GM18511 (cell line): ENCODE measurements at regions not wholly inside any gene's neighbourhood (a gene's known extent, or its start where the extent isn't known, plus 50 kb on each side); places are given as distances from the start of the nearest gene placed in this dataset.

Experiments
- ATAC-seq: cut with Tn5 transposase; IDR thresholded peaks from one replicate; pipeline ENCODE4 v1.9.1; 2021; ENCODE audit warnings: mild to moderate bottlenecking, moderate library complexity; ENCODE audit not compliant: unreplicated experiment

GRCh38 chr9:81741103-81741502 lies 51.8 kb upstream of the TLE1 start:
- ATAC-seq = no peak

GRCh38 chr9:81748091-81748490 lies 58.7 kb upstream of the TLE1 start:
- ATAC-seq = no peak

- ATAC-seq = no peak
Measured at GRCh38 chr9:81753436-81753835, 64.1 kb upstream of the TLE1 start.

GRCh38 chr9:81754245-81754644 lies 64.9 kb upstream of the TLE1 start:
- ATAC-seq = no peak

- no peak for ATAC-seq
Measured at GRCh38 chr9:81755721-81756120, 66.4 kb upstream of the TLE1 start.

GRCh38 chr9:81756561-81756960 lies 67.2 kb upstream of the TLE1 start:
- no peak for ATAC-seq

GRCh38 chr9:81758123-81758797 lies 68.9 kb upstream of the TLE1 start:
- no peak for ATAC-seq

DNA sequence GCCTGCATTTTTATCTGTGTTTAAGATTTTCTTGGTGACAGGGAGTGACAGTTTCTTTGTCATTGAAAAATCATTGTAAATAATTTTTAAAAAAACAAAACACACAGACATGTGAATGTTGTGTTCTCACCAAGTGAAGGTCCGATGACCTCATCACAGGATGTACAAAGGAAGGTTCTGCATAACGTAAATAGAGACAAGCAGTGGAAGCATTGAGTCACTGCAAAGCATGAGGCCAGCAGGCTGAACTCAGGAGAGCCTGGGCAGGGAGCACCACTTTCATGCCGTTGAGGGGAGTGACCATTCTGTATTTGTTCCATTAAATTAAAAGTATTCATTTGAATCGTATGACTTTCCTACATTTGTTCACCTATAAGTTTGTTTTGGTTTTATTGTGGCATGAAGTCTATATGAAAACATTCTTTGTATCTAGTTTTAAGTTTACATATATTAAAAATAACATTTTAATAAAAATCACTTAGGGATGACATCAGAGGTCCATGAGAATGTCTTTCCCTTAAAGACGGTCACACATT lies 70.4 kb upstream of the TLE1 start:
- no peak for ATAC-seq

- ATAC-seq = no peak
Measured at GRCh38 chr9:81767921-81768320, 78.6 kb upstream of the TLE1 start.

DNA sequence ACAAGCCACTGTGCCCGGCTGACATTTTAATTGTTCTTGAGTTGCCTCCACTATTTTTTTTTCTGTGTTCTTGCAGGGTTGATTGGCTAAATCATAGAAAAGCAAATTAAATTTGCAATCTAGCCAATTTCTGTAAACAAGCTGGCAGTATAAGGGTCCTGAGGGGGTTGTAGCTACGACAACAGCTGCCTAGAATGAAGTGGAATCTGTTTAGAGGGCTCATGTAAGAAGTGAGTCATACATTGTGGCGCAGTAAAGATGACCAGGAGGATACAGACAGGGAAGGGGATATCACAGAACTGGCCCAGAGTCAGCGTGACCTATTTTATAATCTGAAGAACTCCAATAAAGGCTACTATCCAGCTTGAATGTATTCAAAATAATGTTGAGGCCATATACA lies 82.2 kb upstream of the TLE1 start:
- no peak for ATAC-seq

DNA sequence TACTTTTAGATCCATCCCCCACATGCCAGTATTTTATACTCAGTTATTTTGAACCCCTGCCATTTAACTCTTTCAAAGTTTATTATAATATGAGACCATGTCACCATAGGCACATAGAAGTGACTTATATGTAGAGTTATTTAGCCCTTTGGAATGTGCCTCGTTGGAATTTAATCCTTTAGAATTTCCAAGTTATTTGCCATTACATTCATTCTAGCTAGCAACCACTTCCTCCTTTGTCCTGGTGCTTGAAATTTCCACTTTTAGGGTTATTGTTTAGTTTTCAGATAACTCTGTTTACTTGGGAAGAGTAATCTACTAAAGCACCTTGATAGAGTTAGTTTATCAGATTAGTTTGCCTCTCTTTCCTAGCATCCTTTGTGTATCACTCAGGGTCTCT lies 82.8 kb upstream of the TLE1 start:
- ATAC-seq = no peak

DNA sequence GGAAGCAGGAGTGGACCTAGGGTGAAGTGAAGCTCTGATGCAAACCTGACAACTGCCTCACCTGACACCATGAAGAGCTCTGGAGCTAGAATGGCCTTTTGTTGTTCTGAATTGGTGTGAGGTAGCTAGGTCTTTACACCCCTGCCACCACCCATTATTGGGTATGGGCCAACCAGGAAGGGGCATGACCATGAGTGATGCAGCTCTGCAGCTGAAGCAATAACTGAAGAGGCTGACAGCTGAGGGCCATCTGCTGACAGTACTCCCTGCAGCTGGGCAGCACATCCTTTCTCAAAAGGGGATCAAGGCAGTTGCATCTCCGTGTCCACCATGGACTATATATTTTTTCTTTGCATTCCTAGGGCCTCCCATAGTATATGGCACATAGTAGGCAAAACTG lies 87.0 kb upstream of the TLE1 start:
- no peak for ATAC-seq

DNA sequence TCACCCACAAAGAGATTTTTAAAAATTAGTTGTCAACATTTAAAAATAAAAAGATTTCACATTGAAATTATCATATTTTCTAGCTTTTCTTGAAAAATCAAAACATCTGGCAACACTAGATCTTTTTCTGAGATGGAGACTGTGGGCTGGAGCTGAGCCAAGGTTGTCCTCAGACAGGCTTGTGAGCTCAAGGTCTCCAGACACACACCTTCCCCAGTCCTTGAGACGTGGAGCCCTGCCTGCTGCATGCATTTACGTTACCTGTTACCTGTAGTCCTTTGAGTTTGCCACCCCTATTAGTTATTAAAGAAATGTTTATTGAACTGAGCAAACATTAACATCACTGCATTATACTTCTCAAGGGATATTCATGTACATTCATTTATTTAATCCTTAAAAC lies 87.5 kb upstream of the TLE1 start:
- ATAC-seq = no peak

GRCh38 chr9:81777482-81777881 lies 88.1 kb upstream of the TLE1 start:
- ATAC-seq = no peak

GRCh38 chr9:81782313-81782995 lies 93.1 kb upstream of the TLE1 start:
- no peak for ATAC-seq

DNA sequence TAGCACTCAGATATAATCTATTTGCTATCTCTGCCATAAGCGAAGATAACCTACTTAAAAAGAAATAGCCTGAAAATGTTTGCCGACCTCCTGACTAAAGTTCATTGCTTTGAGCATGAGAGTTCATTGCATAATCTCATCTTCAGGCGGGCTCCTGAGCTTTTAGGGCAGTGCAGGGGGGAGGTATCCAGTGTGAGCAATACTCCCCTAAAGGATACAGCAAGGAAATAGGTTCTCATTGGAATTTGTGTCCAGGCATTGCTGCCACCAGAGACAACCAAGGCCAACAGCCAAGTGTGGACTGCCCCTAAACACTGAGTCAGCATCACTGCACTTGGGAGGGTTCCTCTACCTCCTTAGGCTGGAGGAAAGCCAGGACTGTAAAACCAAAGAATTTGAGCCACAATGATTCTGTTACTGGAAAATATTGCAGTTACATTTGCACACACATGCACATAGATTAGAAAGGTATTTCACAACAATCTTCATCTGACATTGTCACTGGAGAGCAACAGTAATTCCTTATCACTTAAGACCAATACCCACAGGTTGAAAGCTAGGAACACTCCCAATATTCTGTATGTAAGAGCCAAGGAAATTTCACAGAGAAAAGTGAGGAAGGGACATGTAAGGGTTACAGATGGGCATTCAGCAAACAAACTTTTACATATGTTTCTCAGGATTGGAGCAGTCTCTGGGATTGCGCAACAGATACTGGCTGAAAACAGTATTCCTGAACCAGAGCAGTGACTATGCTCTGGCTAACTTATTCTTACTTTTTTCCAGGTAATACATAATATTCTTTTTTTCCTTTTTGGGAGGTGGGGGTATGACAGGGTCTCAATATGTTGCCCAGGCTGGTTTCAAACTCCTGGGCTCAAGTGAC lies 98.6 kb upstream of the TLE1 start:
- ATAC-seq = no peak

DNA sequence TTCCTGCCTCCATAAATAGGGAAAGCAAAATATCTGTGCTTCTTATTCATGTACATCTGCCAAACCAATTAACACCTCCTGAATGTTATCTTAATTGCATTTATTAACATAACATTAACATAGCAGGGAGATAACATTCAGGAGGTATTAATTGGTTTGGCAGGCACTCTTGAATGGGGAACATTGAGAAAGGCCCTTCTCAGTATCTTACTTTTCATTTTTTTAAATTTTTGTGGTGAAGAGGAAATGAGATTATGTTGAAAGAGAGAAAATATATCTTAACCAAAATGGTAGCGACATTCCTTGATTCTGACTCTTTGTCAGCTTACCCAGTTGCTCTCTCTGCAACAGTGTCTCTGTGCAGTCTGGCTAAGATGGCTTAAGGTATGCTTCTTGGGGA lies 100.4 kb upstream of the TLE1 start:
- no peak for ATAC-seq

DNA sequence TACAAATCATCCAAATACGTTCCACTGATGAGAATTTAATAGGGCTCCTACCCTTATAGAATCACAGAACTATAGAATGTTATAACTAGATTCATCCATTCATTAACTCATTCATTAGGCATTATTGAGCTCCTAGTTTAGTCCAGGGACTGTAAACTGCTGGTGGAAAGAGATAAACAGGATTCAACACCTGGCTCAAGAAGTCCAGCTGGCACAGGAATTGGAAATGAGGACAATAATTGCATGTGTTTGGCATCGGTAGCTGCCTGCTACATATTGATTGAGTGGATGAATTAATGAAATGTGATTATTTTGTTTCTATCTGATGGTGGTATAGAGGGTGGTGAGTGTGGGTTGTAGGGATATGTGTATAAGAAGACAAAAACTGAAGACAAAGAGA lies 100.8 kb upstream of the TLE1 start:
- no peak for ATAC-seq

DNA sequence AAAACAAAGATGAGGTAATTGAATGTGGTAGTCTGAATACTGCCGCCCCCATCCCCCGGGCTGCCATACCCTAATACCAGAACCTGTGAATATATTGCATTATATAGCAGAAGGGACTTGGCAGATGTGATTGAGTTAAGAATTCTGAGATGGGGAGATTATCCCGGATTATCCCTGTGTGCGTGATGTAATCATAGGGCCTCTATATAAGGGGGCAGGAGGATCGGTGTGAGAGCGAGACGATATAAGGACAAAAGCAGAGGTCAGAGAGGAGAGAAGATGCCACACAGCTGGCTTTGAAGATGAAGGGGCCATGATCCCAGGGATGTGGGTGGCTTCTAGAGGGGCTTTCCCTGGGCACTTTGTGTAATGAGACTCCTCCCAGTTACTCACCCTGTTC lies 101.7 kb upstream of the TLE1 start:
- ATAC-seq = no peak

GRCh38 chr9:81798606-81799005 lies 109.3 kb upstream of the TLE1 start:
- no peak for ATAC-seq

GRCh38 chr9:81801190-81801589 lies 111.8 kb upstream of the TLE1 start:
- ATAC-seq = no peak

DNA sequence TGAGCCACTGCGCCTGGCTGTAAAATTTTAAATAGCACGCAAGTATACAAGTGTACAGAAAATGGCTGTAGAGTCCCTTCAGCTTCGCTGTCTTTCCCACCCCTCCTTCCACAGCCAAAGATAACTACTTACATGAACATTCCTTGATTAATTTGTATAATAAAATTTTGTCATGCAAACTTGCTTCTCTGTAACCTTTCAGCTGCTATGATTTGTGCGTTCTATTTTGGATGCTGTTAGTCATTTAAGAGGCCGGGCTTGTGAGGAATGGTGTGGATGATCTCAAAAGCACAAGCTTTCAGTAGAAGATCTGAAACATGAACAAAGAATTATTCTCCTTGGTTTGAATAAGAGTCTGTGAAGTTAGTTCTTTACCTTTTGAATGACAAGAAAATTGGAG lies 115.0 kb upstream of the TLE1 start:
- no peak for ATAC-seq
